Erythroblast (primary cell): ENCODE measurements at regions not wholly inside any gene's neighbourhood (a gene's known extent, or its start where the extent isn't known, plus 50 kb on each side); places are given as distances from the start of the nearest gene placed in this dataset.

Experiments
- GATA1 ChIP-seq: IDR thresholded peaks from 2 replicates; pipeline ENCODE4 v1.6.1; 2011; ENCODE audit warnings: low read depth, mild to moderate bottlenecking, control low read depth, low read length, moderate library complexity
- POLR2A ChIP-seq: IDR thresholded peaks from 2 replicates; pipeline ENCODE4 v1.6.1; 2011; ENCODE audit warnings: mild to moderate bottlenecking, low read length

DNA sequence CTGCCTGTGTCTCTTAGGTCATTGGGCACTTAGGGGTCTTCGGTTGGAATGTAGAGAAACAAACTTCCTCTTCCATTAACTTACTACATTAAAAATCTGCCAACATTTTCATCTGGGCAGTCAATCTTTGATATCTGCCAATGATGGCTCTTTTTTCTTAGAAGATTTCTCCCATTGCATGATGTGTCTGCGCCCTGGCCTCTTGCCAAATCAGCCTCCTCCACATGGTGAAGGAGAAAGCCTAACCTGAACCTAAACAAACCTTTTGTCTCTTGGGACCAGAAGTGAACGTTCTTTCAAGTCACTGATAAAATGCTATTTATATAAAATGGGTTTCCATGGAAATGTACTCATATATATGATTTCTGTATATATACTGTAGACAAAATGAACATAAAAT is 998.9 kb upstream of the GJE1 start:
- no peak for TF ChIP-seq POLR2A
- no peak for TF ChIP-seq GATA1
